ENCODE measurements at regions not wholly inside any gene's neighbourhood (a gene's known extent, or its start where the extent isn't known, plus 50 kb on each side); places are given as distances from the start of the nearest gene placed in this dataset.

DNA sequence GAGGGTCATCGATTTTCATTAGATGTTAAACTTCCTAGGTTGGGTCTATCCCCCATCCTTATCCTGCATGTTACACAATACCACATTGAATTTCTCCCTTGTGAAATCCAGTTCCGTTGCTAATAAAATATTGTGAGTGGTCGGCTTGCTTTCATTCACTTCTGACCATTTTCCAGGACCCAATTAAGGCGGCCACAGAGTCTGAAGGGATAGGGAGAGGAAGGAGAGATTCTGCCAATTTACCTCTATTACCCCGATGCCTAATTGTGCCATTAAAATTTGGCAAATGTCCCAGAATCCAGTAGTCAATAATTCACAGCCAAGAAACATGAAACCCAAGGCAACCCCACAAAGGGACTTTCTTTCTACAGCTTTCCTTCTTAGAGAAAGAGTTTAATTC, 129.9 kb downstream of the IPMK start:
- TF ChIP-seq, protein P1, sequence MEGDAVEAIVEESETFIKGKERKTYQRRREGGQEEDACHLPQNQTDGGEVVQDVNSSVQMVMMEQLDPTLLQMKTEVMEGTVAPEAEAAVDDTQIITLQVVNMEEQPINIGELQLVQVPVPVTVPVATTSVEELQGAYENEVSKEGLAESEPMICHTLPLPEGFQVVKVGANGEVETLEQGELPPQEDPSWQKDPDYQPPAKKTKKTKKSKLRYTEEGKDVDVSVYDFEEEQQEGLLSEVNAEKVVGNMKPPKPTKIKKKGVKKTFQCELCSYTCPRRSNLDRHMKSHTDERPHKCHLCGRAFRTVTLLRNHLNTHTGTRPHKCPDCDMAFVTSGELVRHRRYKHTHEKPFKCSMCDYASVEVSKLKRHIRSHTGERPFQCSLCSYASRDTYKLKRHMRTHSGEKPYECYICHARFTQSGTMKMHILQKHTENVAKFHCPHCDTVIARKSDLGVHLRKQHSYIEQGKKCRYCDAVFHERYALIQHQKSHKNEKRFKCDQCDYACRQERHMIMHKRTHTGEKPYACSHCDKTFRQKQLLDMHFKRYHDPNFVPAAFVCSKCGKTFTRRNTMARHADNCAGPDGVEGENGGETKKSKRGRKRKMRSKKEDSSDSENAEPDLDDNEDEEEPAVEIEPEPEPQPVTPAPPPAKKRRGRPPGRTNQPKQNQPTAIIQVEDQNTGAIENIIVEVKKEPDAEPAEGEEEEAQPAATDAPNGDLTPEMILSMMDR (conservative IDR thresholded peaks at IDR 0.05; ENCODE audit: low read length), result no peak
- TF ChIP-seq EZH2phosphoT487 (IDR thresholded peaks at IDR 0.05; ENCODE audit: borderline replicate concordance), result no peak
